Karpas-422 (cell line): ENCODE measurements at regions not wholly inside any gene's neighbourhood (a gene's known extent, or its start where the extent isn't known, plus 50 kb on each side); places are given as distances from the start of the nearest gene placed in this dataset.

Experiments
- DNase-seq: peaks from one replicate; pipeline ENCODE4 v3.0.0-alpha.2; 2015
- H2AFZ ChIP-seq: fragments of 200-600 bp; sonication (generic); 2 replicates; pipeline ENCODE4 v1.6.1; 2014; ENCODE audit warnings: antibody characterized with exemption, low read length, mixed read lengths
- H3K27ac ChIP-seq: fragments of 200-600 bp; sonication (generic); 2 replicates; pipeline ENCODE4 v1.5.1; 2014; ENCODE audit warnings: mild to moderate bottlenecking, low read length, moderate library complexity
- H3K27me3 ChIP-seq: fragments of 200-600 bp; sonication (generic); 2 replicates; pipeline ENCODE4 v1.6.1; 2014; ENCODE audit warnings: low read length, mixed read lengths
- H3K36me3 ChIP-seq: fragments of 200-600 bp; sonication (generic); 2 replicates; pipeline ENCODE4 v1.6.1; 2014; ENCODE audit warnings: low read length, mixed read lengths; ENCODE audit not compliant: insufficient read depth
- H3K4me1 ChIP-seq: fragments of 200-600 bp; sonication (generic); 2 replicates; pipeline ENCODE4 v1.6.1; 2014; ENCODE audit warnings: mild to moderate bottlenecking, low read length, mixed read lengths
- H3K4me2 ChIP-seq: fragments of 200-600 bp; sonication (generic); 2 replicates; pipeline ENCODE4 v1.6.1; 2014; ENCODE audit warnings: low read length, low read depth, mild to moderate bottlenecking; ENCODE audit not compliant: poor library complexity, severe bottlenecking
- H3K4me3 ChIP-seq: fragments of 200-600 bp; sonication (generic); 2 replicates; pipeline ENCODE4 v1.5.1; 2014; ENCODE audit warnings: mild to moderate bottlenecking, antibody characterized with exemption, low read length, mixed read lengths
- H3K79me2 ChIP-seq: fragments of 200-600 bp; sonication (generic); 2 replicates; pipeline ENCODE4 v1.6.1; 2014; ENCODE audit warnings: mild to moderate bottlenecking, low read length, mixed read lengths
- H3K9ac ChIP-seq: fragments of 200-600 bp; sonication (generic); 2 replicates; pipeline ENCODE4 v1.6.0; 2014; ENCODE audit warnings: low read length
- H3K9me2 ChIP-seq: fragments of 200-600 bp; sonication (generic), shearing (Covaris generic); replicated peaks from 2 replicates; pipeline ENCODE4 v1.6.0; 2014; ENCODE audit warnings: mild to moderate bottlenecking, low read length, moderate library complexity; ENCODE audit not compliant: insufficient read depth
- H3K9me3 ChIP-seq: fragments of 300-700, 200-600 bp; sonication (generic); 2 replicates; pipeline ENCODE4 v1.6.1; 2014; ENCODE audit warnings: low read length, mixed read lengths
- H4K20me1 ChIP-seq: fragments of 200-600 bp; sonication (generic); 2 replicates; pipeline ENCODE4 v1.6.1; 2014; ENCODE audit warnings: mild to moderate bottlenecking, antibody characterized with exemption, low read length, low read depth; ENCODE audit not compliant: insufficient read depth

DNA sequence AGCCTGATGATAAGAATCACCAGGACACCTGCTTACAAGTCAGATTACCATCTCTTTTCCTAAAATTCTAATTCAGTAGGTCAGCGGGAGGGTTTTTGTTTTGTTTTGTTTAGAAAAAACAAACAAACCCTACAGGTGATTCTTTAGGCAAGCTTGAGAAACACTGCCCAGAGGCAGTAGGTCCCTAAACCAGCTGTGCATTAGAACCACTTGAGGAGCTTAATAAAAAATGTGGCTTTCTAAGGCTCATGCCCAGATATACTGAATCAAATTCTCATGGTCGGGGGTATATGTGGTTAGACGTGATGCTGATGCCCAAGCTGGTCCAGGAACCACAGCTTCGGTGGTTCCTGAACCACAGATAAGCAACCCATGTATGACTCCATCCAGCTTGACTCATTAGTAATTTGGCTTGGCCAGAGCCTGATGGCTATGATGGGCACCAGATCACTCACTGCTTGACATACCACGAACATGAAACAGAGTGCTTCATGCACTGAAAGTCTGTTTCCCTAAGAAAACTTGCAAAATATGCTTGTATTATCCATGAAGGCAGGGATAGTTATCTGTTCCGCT lies 338.1 kb upstream of the F9 start:
- Histone ChIP-seq H3K4me3 (no peak overlapping the region), H2AFZ (no peak overlapping the region), H3K4me2 (no peak overlapping the region), H3K9me3 (no peaks in the 10 kb centered on the region; the same call in 1 of the 2 replicates), H3K4me1 (no peaks in the 10 kb centered on the region), H4K20me1 (no peaks in the 10 kb centered on the region), H3K79me2 (no peaks in the 10 kb centered on the region), H3K9me2 (no peaks in the 10 kb centered on the region), H3K27me3 (no peaks in the 10 kb centered on the region), H3K27ac (no peak overlapping the region), H3K36me3 (no peaks in the 10 kb centered on the region), H3K9ac (no peak overlapping the region)
- no peak for DNase-seq

DNA sequence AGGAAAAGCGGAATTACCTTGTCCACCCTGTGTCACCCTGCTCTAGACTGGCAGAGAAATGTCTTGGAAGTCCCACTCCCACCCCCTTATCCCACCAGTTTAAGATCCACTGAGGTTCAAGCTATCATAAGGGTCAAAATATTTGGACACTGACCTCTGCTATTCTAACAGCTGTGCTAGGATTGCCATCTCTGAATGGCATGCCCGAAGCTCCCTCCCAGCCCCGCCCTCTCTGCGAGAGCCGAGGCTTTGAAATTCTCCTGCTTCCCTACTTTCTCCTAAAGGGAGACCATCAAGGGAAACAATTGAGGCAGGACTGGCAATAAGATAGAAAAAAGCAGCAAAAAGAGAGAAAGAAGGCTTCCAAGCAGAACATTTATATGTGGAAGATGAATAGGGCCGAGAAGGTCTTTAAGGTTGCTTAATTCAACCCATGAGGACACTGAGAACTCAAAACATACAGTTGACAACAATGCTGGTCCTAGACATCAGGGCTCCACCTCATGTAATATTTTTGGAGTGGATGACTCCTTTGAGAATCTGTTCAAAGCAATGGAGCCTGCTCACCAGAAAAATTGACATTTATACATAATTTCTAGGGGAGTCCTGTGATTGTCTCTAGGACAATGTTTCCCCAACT lies 338.7 kb upstream of the F9 start:
- no peak overlapping the region for H3K4me2 ChIP-seq
- no peak overlapping the region for H3K9ac ChIP-seq
- no peak overlapping the region for H3K4me3 ChIP-seq
- H3K9me2 ChIP-seq = no peaks in the 10 kb centered on the region
- no peaks in the 10 kb centered on the region for H3K27me3 ChIP-seq
- H3K9me3 ChIP-seq = no peaks in the 10 kb centered on the region; the same call in 1 of the 2 replicates
- no peaks in the 10 kb centered on the region for H4K20me1 ChIP-seq
- no peaks in the 10 kb centered on the region for H3K36me3 ChIP-seq
- DNase-seq = no peak
- no peak overlapping the region for H3K27ac ChIP-seq
- H2AFZ ChIP-seq = no peak overlapping the region
- no peaks in the 10 kb centered on the region for H3K79me2 ChIP-seq
- no peaks in the 10 kb centered on the region for H3K4me1 ChIP-seq

DNA sequence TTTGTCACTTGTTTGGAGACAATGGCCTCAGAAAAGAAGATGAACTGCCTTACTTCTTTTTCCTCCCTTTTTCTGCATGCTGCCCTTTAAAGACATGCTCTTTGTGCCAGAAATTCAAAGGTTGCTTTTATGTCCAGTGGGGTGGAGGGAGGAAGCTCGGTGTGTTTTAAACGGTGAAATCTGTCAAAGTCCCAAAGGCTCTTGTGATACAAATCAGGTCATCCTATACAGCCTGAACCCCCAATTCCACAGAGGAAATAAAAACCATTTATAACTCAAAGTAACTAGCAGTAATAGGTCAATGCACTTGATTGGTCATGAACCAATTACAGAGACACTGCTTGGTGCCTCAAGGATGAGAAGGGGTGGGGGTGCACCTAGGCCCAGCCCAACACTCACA lies 339.3 kb upstream of the F9 start:
- no peak overlapping the region for H3K4me2 ChIP-seq
- H3K27me3 ChIP-seq = no peaks in the 10 kb centered on the region
- DNase-seq = no peak
- no peaks in the 10 kb centered on the region for H3K9me2 ChIP-seq
- H3K36me3 ChIP-seq = no peaks in the 10 kb centered on the region
- H3K27ac ChIP-seq = no peak overlapping the region
- H3K9me3 ChIP-seq = no peaks in the 10 kb centered on the region; the same call in 1 of the 2 replicates
- H3K4me1 ChIP-seq = no peaks in the 10 kb centered on the region
- no peaks in the 10 kb centered on the region for H3K79me2 ChIP-seq
- no peak overlapping the region for H3K4me3 ChIP-seq
- H4K20me1 ChIP-seq = no peaks in the 10 kb centered on the region
- no peak overlapping the region for H3K9ac ChIP-seq
- no peak overlapping the region for H2AFZ ChIP-seq

DNA sequence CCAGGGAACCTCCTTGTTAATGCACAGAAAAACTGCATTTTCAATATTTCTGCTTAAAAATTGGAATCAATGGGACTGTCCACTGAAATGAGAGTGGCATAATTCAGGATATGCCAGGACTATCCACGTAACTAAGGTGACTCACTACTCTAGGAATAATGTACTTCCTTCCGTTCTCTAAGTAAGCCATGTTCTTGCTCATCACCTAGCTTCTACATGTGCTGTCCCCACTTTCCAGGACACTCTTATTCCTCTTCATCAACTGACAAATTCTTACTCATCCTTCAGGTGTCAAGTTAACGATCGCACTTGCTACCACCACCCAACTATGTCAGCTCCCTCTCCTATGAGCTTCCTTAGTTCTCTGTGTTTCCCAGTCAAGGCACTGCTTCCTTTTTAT lies 342.8 kb upstream of the F9 start:
- no peaks in the 10 kb centered on the region for H3K36me3 ChIP-seq
- H3K9me2 ChIP-seq = no peaks in the 10 kb centered on the region
- H3K9me3 ChIP-seq = no peaks in the 10 kb centered on the region
- H3K27ac ChIP-seq = no peak overlapping the region
- H3K4me1 ChIP-seq = peaks cover 7% of the 10 kb centered on the region; the same call in 1 of the 2 replicates
- H2AFZ ChIP-seq = no peak overlapping the region
- DNase-seq = no peak
- no peak overlapping the region for H3K4me2 ChIP-seq
- H3K79me2 ChIP-seq = no peaks in the 10 kb centered on the region
- no peaks in the 10 kb centered on the region for H4K20me1 ChIP-seq
- no peaks in the 10 kb centered on the region for H3K27me3 ChIP-seq
- H3K9ac ChIP-seq = no peak overlapping the region
- no peak overlapping the region for H3K4me3 ChIP-seq

DNA sequence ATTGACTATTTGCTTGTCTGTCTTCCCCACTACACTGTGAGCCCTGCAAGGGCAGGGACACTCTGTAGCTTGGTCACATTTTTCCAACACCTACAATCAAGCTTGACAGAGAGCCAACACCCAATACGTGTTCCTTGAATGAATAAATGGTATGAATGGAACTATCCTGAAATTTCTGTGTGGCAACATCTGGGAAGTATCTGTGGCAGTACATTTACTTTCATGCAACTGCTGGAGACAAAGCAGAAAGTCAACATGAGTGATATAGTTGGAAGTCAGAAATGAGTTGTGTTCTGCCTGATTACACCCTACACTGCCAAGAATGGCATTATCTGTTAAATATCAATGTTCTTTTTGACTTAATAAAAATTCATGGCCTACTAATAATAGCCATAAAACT lies 343.5 kb upstream of the F9 start:
- no peaks in the 10 kb centered on the region for H3K36me3 ChIP-seq
- no peaks in the 10 kb centered on the region for H3K27me3 ChIP-seq
- H3K4me1 ChIP-seq = peaks cover 10% of the 10 kb centered on the region; the same call in 1 of the 2 replicates
- H4K20me1 ChIP-seq = no peaks in the 10 kb centered on the region
- H3K4me3 ChIP-seq = no peak overlapping the region
- no peak for DNase-seq
- no peak overlapping the region for H3K9ac ChIP-seq
- no peak overlapping the region for H2AFZ ChIP-seq
- H3K79me2 ChIP-seq = no peaks in the 10 kb centered on the region
- H3K9me3 ChIP-seq = no peaks in the 10 kb centered on the region
- no peak overlapping the region for H3K27ac ChIP-seq
- no peaks in the 10 kb centered on the region for H3K9me2 ChIP-seq
- no peak overlapping the region for H3K4me2 ChIP-seq

DNA sequence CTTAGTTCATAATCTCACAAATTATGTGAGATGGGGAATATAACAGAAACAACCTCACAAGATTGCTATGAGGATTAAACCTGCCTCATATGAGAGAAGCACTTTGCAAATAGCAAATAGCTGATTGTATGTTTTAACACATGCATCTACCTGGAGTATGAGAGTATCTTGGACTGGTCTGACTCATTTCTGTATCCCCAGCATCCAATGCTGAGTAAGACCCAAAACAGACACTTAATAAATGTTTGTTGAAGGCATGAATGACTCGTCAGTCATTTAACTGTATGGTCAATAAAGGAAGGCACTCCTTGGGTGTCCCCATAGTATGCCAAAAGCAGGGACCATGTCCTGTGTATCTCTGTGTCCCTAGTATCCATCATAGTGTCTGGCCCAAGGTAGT lies 350.9 kb upstream of the F9 start:
- no peaks in the 10 kb centered on the region for H3K27me3 ChIP-seq
- DNase-seq = no peak
- H3K4me2 ChIP-seq = no peak overlapping the region
- H3K36me3 ChIP-seq = no peaks in the 10 kb centered on the region
- no peaks in the 10 kb centered on the region for H4K20me1 ChIP-seq
- peaks cover 10% of the 10 kb centered on the region; the same call in 1 of the 2 replicates for H3K4me1 ChIP-seq
- no peak overlapping the region for H2AFZ ChIP-seq
- H3K9me2 ChIP-seq = no peaks in the 10 kb centered on the region
- H3K79me2 ChIP-seq = no peaks in the 10 kb centered on the region
- H3K4me3 ChIP-seq = no peak overlapping the region
- H3K27ac ChIP-seq = no peak overlapping the region
- peaks cover 11% of the 10 kb centered on the region for H3K9me3 ChIP-seq
- H3K9ac ChIP-seq = no peak overlapping the region

DNA sequence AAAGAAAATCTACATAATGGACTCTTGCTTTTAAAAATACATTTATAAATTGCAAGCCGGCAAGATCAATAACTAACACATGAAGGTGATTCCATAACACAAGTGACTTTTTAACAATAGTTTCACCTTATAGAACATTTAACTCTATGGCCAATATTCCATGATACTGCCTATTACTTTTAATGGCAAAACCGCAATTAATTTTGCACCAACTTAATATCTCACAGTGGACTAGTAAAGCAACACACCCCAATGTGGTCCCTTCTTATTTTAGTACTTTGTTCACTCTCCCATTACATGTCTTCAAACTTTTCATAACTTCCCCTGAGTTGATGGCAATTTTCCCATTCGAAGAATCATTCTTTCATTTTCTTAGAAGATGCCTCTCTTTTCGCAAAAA lies 351.6 kb upstream of the F9 start:
- no peak overlapping the region for H3K9ac ChIP-seq
- H2AFZ ChIP-seq = no peak overlapping the region
- no peak overlapping the region for H3K4me3 ChIP-seq
- peaks cover 11% of the 10 kb centered on the region for H3K9me3 ChIP-seq
- H4K20me1 ChIP-seq = no peaks in the 10 kb centered on the region
- no peak overlapping the region for H3K27ac ChIP-seq
- peaks cover 9% of the 10 kb centered on the region; the same call in 1 of the 2 replicates for H3K4me1 ChIP-seq
- H3K9me2 ChIP-seq = no peaks in the 10 kb centered on the region
- no peak for DNase-seq
- H3K27me3 ChIP-seq = no peaks in the 10 kb centered on the region
- no peak overlapping the region for H3K4me2 ChIP-seq
- no peaks in the 10 kb centered on the region for H3K79me2 ChIP-seq
- H3K36me3 ChIP-seq = no peaks in the 10 kb centered on the region

DNA sequence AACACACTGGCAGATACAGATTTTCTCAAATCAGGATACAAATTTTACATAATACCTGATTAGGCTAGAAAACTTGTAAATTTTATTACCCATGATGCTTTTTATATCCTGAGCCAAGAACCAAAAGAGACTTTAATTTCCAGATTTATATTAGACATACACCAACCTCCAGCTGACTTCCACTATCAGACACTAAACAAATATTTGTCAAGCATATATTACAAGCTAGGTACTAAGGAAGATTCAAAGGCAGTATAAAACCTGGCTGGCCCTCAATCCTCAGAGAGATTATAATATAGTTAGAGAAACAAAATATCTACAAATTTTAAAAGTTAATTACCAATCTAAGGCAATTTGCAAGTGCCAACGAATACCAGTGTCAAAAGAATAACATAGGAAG lies 357.8 kb upstream of the F9 start:
- Histone ChIP-seq H3K9me2 (no peaks in the 10 kb centered on the region), H3K27ac (no peak overlapping the region), H3K79me2 (no peaks in the 10 kb centered on the region), H4K20me1 (no peaks in the 10 kb centered on the region), H3K4me3 (no peak overlapping the region), H3K36me3 (no peaks in the 10 kb centered on the region), H3K27me3 (no peaks in the 10 kb centered on the region), H3K4me2 (no peak overlapping the region), H2AFZ (no peak overlapping the region), H3K9ac (no peak overlapping the region), H3K9me3 (no peaks in the 10 kb centered on the region), H3K4me1 (no peaks in the 10 kb centered on the region)
- DNase-seq = no peak
